ENCODE measurements at regions not wholly inside any gene's neighbourhood (a gene's known extent, or its start where the extent isn't known, plus 50 kb on each side); places are given as distances from the start of the nearest gene placed in this dataset.
"Not testable (repeated sequence)": the region's sequence is repeated elsewhere in the genome, so short reads cannot be mapped to it uniquely, and the experiment has no call there.

DNA sequence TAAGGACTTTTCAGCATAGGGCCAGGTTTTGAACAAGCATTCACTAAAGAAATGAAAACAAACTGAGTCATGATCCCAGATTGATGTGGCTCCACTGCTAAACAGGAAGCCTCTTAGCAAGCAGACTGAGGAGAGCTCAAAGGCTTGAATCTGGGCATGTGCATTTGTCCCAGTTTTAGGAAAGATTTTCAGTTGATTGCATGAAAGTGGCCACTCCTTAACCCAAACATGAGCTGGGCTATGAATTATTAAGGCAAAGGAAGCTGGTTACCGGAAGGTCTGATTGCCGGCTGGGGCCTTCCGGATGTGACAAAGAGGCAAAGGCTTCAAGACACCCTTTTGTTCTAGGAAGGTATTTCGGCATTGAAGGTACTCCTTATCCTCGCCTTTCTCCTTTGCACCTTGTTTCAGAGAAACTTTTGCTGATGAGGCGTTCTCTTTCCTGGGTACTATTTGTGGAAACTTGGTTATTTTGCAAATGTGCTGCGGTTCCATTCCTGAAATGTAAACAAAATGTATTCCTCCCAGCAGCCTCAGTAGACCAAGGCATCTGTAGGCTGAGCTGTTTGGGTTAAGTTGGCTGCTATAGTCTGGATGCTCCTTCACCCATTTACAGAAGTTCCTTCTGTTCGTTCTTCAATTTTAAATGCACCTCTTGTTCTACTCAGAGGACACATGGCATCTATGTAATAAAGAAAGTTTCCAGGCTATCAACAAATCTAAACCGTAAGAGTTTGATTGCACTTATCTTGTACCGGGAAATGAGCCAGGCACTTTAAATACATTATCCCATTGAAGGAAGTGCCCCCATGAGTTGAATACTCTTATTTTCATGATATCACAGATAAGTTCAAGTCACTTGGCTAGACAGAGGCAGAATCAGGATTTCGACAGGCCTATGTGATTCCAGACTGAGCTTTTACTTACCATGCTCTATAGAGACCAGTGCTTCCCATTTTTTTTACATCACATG, 115.6 kb upstream of the METAP2 start:
- BruUV-seq (replicated peaks), result no TSS peak
- TF ChIP-seq, protein P1, sequence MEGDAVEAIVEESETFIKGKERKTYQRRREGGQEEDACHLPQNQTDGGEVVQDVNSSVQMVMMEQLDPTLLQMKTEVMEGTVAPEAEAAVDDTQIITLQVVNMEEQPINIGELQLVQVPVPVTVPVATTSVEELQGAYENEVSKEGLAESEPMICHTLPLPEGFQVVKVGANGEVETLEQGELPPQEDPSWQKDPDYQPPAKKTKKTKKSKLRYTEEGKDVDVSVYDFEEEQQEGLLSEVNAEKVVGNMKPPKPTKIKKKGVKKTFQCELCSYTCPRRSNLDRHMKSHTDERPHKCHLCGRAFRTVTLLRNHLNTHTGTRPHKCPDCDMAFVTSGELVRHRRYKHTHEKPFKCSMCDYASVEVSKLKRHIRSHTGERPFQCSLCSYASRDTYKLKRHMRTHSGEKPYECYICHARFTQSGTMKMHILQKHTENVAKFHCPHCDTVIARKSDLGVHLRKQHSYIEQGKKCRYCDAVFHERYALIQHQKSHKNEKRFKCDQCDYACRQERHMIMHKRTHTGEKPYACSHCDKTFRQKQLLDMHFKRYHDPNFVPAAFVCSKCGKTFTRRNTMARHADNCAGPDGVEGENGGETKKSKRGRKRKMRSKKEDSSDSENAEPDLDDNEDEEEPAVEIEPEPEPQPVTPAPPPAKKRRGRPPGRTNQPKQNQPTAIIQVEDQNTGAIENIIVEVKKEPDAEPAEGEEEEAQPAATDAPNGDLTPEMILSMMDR (IDR thresholded peaks at IDR 0.05; ENCODE audit: unreplicated experiment), result no peak
- CTCF ChIA-PET, result no interaction called here
- no peak overlapping the region for H3K27ac Mint-ChIP-seq (ENCODE audit: unreplicated experiment)
- no peaks in the 10 kb centered on the region for H3K9me3 Mint-ChIP-seq (ENCODE audit: low read depth, unreplicated experiment)
- H3K4me1 Mint-ChIP-seq (ENCODE audit: low read depth, unreplicated experiment), result peaks cover 9% of the 10 kb centered on the region
- no peak overlapping the region for H3K4me3 Mint-ChIP-seq (ENCODE audit: low read depth, unreplicated experiment)
- DNase-seq, result no peak
- intact Hi-C loops (cut with micrococcal nuclease; ENCODE audit: unreplicated experiment), result no loop called here
- H3K27me3 Mint-ChIP-seq (ENCODE audit: unreplicated experiment), result no peaks in the 10 kb centered on the region
- H3K36me3 Mint-ChIP-seq (ENCODE audit: insufficient read depth, unreplicated experiment), result no peaks in the 10 kb centered on the region

DNA sequence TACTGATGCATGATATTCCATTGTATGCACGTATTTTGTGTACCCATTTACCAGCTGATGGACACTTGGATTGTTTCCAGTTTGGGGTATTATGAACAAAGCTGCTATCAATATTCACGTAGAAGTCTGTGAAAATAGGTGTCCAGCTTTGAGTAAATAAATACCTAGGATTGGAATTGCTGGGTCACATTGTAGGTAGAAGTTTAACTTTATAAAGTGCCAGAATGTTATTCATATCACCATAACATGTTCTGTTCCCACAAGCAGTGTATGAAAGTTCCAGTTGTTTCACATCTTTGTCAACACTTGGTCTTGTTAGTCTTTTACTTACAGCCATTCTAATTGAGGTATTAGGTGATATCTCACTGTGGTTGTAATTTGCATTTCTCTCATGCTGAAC, 108.0 kb upstream of the METAP2 start:
- Mint-ChIP-seq H3K36me3 (ENCODE audit: insufficient read depth, unreplicated experiment) (no peaks in the 10 kb centered on the region), H3K9me3 (ENCODE audit: low read depth, unreplicated experiment) (no peaks in the 10 kb centered on the region), H3K27ac (ENCODE audit: unreplicated experiment) (no peak overlapping the region), H3K27me3 (ENCODE audit: unreplicated experiment) (no peaks in the 10 kb centered on the region), H3K4me1 (ENCODE audit: low read depth, unreplicated experiment) (peaks cover 5% of the 10 kb centered on the region), H3K4me3 (ENCODE audit: low read depth, unreplicated experiment) (no peak overlapping the region)
- TF ChIP-seq, protein P1 (IDR thresholded peaks at IDR 0.05; ENCODE audit: unreplicated experiment), result no peak
- intact Hi-C loops (cut with micrococcal nuclease; ENCODE audit: unreplicated experiment), result no loop called here
- CTCF ChIA-PET, result no interaction called here
- no peak for DNase-seq
- no TSS peak for BruUV-seq (replicated peaks)

DNA sequence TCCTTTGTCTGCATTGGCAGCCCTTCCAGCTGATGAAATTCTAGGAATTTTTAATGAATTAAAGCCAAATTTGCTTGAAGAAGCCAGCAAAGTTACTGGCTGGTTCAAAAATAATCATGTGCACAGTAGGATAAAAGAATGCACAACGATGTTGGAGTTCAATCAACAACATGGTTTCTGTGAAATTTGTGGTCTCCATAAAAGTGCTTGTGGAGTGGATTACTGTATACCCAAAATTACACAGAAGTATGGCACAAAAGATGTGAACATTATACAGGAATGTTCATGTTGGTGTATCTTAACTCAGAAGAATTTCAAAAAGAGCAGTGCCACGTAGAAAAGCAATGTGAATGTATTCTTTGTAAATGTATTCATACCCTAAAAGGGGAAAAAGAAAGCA, 105.0 kb upstream of the METAP2 start:
- no peak for DNase-seq
- Mint-ChIP-seq H3K36me3 (ENCODE audit: insufficient read depth, unreplicated experiment) (no peaks in the 10 kb centered on the region), H3K27ac (ENCODE audit: unreplicated experiment) (no peak overlapping the region), H3K4me1 (ENCODE audit: low read depth, unreplicated experiment) (peaks cover 5% of the 10 kb centered on the region), H3K4me3 (ENCODE audit: low read depth, unreplicated experiment) (no peak overlapping the region), H3K27me3 (ENCODE audit: unreplicated experiment) (no peaks in the 10 kb centered on the region), H3K9me3 (ENCODE audit: low read depth, unreplicated experiment) (no peaks in the 10 kb centered on the region)
- no TSS peak for BruUV-seq (replicated peaks)
- TF ChIP-seq, protein P1 (IDR thresholded peaks at IDR 0.05; ENCODE audit: unreplicated experiment), result no peak
- CTCF ChIA-PET, result no interaction called here
- intact Hi-C loops (cut with micrococcal nuclease; ENCODE audit: unreplicated experiment), result no loop called here

DNA sequence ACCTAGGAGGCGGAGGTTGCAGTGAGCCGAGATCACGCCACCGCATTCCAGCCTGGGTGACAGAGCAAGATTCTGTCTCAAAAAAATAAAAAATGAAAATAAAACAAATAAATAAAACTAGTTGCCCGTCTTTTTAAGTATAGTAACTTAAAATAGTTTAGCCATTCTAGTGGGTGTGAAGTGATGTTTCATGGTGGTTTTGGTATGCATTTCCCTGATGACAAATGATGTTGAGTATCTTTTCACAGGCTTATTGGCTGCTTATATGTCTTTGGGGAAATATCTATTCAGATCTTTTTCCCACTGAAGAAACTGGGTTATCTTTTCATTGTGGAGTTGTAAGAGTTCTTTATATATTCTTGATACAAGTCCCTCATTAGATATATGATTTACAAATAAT, 102.4 kb upstream of the METAP2 start:
- intact Hi-C loops (cut with micrococcal nuclease; ENCODE audit: unreplicated experiment), result no loop called here
- Mint-ChIP-seq H3K27me3 (ENCODE audit: unreplicated experiment) (no peaks in the 10 kb centered on the region), H3K27ac (ENCODE audit: unreplicated experiment) (no peak overlapping the region), H3K9me3 (ENCODE audit: low read depth, unreplicated experiment) (no peaks in the 10 kb centered on the region), H3K36me3 (ENCODE audit: insufficient read depth, unreplicated experiment) (no peaks in the 10 kb centered on the region), H3K4me3 (ENCODE audit: low read depth, unreplicated experiment) (no peak overlapping the region), H3K4me1 (ENCODE audit: low read depth, unreplicated experiment) (no peaks in the 10 kb centered on the region)
- TF ChIP-seq, protein P1 (IDR thresholded peaks at IDR 0.05; ENCODE audit: unreplicated experiment), result no peak
- BruUV-seq (replicated peaks), result no TSS peak
- no peak for DNase-seq
- CTCF ChIA-PET, result no interaction called here

DNA sequence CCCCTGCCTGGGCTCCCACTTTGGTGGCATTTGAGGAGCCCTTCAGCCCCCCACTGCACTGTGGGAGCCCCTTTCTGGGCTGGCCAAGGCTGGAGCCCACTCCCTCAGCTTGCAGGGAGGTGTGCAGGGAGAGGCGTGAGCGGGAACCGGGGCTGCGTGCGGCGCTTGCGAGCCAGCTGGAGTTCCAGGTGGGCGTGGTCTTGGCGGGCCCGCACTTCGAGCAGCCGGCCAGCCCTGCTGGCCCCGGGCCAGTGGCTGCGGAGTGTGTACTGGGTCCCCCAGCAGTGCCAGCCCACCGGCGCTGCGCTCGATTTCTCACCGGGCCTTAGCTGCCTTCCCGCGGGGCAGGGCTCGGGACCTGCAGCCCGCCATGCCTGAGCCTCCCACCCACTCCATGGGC, 94.5 kb upstream of the METAP2 start:
- H3K27me3 Mint-ChIP-seq (ENCODE audit: unreplicated experiment); H3K36me3 Mint-ChIP-seq (ENCODE audit: insufficient read depth, unreplicated experiment); H3K9me3 Mint-ChIP-seq (ENCODE audit: low read depth, unreplicated experiment); H3K27ac Mint-ChIP-seq (ENCODE audit: unreplicated experiment); intact Hi-C loops (cut with micrococcal nuclease; ENCODE audit: unreplicated experiment); DNase-seq; H3K4me3 Mint-ChIP-seq (ENCODE audit: low read depth, unreplicated experiment); BruUV-seq (replicated peaks); CTCF ChIA-PET; H3K4me1 Mint-ChIP-seq (ENCODE audit: low read depth, unreplicated experiment): not testable (repeated sequence)

DNA sequence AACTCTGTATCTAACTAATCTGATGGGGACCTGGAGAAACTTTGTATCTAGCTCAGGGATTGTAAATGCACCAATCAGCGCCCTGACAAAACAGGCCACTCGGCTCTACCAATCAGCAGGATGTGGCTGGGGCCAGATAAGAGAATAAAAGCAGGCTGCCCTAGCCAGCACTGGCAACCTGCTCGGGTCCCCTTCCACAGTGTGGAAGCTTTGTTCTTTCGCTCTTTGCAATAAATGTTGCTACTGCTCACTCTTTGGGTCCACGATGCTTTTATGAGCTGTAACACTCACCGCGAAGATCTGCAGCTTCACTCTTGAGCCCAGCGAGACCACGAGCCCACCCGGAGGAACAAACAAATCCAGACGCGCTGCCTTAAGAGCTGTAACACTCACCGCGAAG, 93.6 kb upstream of the METAP2 start:
- DNase-seq; BruUV-seq (replicated peaks); intact Hi-C loops (cut with micrococcal nuclease; ENCODE audit: unreplicated experiment); CTCF ChIA-PET; H3K27ac Mint-ChIP-seq (ENCODE audit: unreplicated experiment); H3K9me3 Mint-ChIP-seq (ENCODE audit: low read depth, unreplicated experiment); H3K36me3 Mint-ChIP-seq (ENCODE audit: insufficient read depth, unreplicated experiment); H3K4me1 Mint-ChIP-seq (ENCODE audit: low read depth, unreplicated experiment); H3K4me3 Mint-ChIP-seq (ENCODE audit: low read depth, unreplicated experiment); H3K27me3 Mint-ChIP-seq (ENCODE audit: unreplicated experiment): not testable (repeated sequence)
